Suprapubic skin (tissue), 3 donors: ENCODE measurements at regions not wholly inside any gene's neighbourhood (a gene's known extent, or its start where the extent isn't known, plus 50 kb on each side); places are given as distances from the start of the nearest gene placed in this dataset.

Experiments
- CTCF ChIP-seq, 2 donors: fragments of 200-600 bp in 1 of 2; fragments of 450-650 bp in 1 of 2; sonication (generic) in 1 of 2; IDR thresholded peaks; one replicate each; pipeline ENCODE4 v1.5.1; 2016 to 2019; ENCODE audit warnings: antibody characterized with exemption in 2 of 2, mild to moderate bottlenecking in 1 of 2, moderate library complexity in 1 of 2
- POLR2A ChIP-seq, 2 donors: fragments of 450-650 bp; IDR thresholded peaks; one replicate each; pipeline ENCODE4 v1.6.1; 2017; ENCODE audit warnings: antibody characterized with exemption in 2 of 2, mild to moderate bottlenecking in 2 of 2, moderate library complexity in 2 of 2

GRCh38 chr4:155119006-155119405, 89.4 kb upstream of the NPY2R start:
- TF ChIP-seq POLR2A (IDR thresholded peaks at IDR 0.05), result no peak
- no peak for TF ChIP-seq CTCF (IDR thresholded peaks at IDR 0.05)
